Activated CD8-positive, alpha-beta memory T cell treated with anti-CD3 and anti-CD28 coated beads, Interleukin-2, amount 10 ng/mL, durations not matched to agents 7 days and 5 days (primary cell): ENCODE measurements at regions not wholly inside any gene's neighbourhood (a gene's known extent, or its start where the extent isn't known, plus 50 kb on each side); places are given as distances from the start of the nearest gene placed in this dataset.
"Not testable (repeated sequence)": the region's sequence is repeated elsewhere in the genome, so short reads cannot be mapped to it uniquely, and the experiment has no call there.

Experiments
- ATAC-seq: fragments of 150-1000 bp; cut with Tn5 transposase; one replicate; pipeline ENCODE4 v1.10.0; 2021; ENCODE audit warnings: moderate library complexity
- CTCF ChIA-PET: fragments of 350-600 bp; sonication (Branson Sonifier 250); formaldehyde crosslinking; loops from one replicate; lab custom pipeline; 2021; ENCODE audit warnings: antibody characterized with exemption; lab: Charles Lee
- DNase-seq: peaks from one replicate; pipeline ENCODE4 v3.0.0-alpha.2; 2020
- H3K27ac Mint-ChIP-seq: one replicate; pipeline ENCODE4 v1.8.0; 2021; ENCODE audit warnings: mild to moderate bottlenecking, mixed read lengths
- H3K27me3 Mint-ChIP-seq: one replicate; pipeline ENCODE4 v1.8.0; 2021; ENCODE audit warnings: mixed read lengths
- H3K36me3 Mint-ChIP-seq: one replicate; pipeline ENCODE4 v1.8.0; 2021; ENCODE audit warnings: mild to moderate bottlenecking, mixed read lengths
- H3K4me1 Mint-ChIP-seq: one replicate; pipeline ENCODE4 v1.8.0; 2021; ENCODE audit warnings: mixed read lengths
- H3K4me3 Mint-ChIP-seq: one replicate; pipeline ENCODE4 v1.8.0; 2021; ENCODE audit warnings: mild to moderate bottlenecking, moderate library complexity, mixed read lengths
- H3K9me3 Mint-ChIP-seq: one replicate; pipeline ENCODE4 v1.8.0; 2022; ENCODE audit warnings: low read depth, mixed read lengths

DNA sequence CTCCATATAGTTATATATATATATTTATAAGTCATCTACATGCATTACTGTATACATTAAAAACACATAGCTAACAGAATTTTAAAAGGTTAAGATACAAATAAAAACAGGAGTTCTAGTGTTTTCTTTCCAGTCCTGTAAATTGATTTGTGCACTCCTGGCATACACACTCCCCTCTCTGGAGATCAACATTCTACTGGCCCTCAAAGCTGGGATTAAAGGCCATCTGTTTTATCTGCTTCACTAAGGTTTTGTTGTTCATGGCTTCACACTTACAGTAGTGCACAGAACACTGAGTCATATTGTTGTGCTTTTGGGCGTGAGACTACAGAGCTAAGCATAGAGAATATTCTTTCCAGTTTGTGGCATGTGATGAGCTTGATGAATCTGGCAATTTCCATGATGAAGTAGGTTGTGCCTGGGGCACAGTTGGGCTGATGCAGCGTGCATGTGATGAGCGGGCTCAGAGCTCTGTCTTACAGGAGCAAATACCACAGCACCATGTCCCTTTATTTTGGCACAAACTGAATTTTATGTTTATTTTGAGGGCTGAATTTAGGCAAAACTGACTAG, 98.2 kb downstream of the TAF11L14 start:
- DNase-seq (no peak), ATAC-seq (no peak)
- no peaks in the 10 kb centered on the region for H3K36me3 Mint-ChIP-seq
- CTCF ChIA-PET: no interaction called here
- no peaks in the 10 kb centered on the region for H3K27me3 Mint-ChIP-seq
- H3K27ac Mint-ChIP-seq: no peak overlapping the region
- H3K4me3 Mint-ChIP-seq: no peak overlapping the region
- H3K9me3 Mint-ChIP-seq: peaks cover 10% of the 10 kb centered on the region
- no peaks in the 10 kb centered on the region for H3K4me1 Mint-ChIP-seq

GRCh38 chr5:17734011-17734410, 99.8 kb downstream of the TAF11L14 start:
- DNase-seq (no peak), ATAC-seq (no peak)
- Mint-ChIP-seq H3K4me1 (no peaks in the 10 kb centered on the region), H3K27ac (no peak overlapping the region), H3K4me3 (no peak overlapping the region), H3K36me3 (no peaks in the 10 kb centered on the region), H3K9me3 (peaks cover 10% of the 10 kb centered on the region), H3K27me3 (no peaks in the 10 kb centered on the region)
- CTCF ChIA-PET: no interaction called here

GRCh38 chr5:17735761-17736160, 101.5 kb downstream of the TAF11L14 start:
- DNase-seq (no peak), ATAC-seq (no peak)
- CTCF ChIA-PET: no interaction called here
- Mint-ChIP-seq H3K27ac (no peak overlapping the region), H3K36me3 (no peaks in the 10 kb centered on the region), H3K4me1 (no peaks in the 10 kb centered on the region), H3K27me3 (no peaks in the 10 kb centered on the region), H3K9me3 (peaks cover 6% of the 10 kb centered on the region), H3K4me3 (no peak overlapping the region)

DNA sequence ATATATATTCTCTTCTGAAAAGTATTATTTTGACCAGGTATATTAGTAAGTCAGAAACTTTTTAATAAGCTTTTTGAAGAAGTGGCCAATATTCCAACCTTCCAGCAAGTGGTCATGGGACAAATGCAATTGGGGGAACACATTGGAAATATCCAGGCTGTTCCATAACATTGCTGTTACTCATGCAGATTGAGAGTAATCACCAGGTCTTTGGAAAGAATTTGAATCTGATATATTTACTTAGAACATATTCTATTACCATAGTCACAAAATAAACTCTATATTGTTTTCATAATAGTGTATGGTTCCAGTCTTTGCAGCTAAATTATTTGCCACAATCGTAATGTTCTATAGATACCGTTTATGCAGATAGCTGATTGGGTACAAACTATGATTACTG, 102.8 kb downstream of the TAF11L14 start:
- DNase-seq: no peak
- CTCF ChIA-PET: no interaction called here
- no peak for ATAC-seq
- Mint-ChIP-seq H3K4me3 (no peak overlapping the region), H3K27me3 (no peaks in the 10 kb centered on the region), H3K4me1 (no peaks in the 10 kb centered on the region), H3K9me3 (peaks cover 6% of the 10 kb centered on the region), H3K36me3 (no peaks in the 10 kb centered on the region), H3K27ac (no peak overlapping the region)

DNA sequence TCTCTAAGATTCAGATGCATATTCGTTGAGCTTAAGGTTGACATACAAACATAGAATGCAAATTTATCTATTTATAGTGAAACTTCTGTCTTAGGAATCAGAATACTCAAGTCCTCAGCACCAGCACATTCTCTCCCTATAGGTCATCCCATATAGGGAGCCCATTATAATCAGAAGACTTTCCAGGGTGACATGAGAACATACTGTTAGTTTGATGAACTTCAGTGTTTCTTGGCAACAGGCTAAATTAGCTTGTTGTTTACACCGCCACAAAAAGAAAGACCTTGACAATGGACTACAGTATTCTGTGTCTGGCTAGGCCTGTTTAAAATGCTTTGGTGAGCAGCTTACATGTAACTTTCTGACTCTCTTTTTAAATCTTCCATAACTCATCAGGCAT, 104.2 kb downstream of the TAF11L14 start:
- DNase-seq (no peak), ATAC-seq (no peak)
- Mint-ChIP-seq H3K4me1 (no peaks in the 10 kb centered on the region), H3K4me3 (no peak overlapping the region), H3K36me3 (no peaks in the 10 kb centered on the region), H3K27me3 (no peaks in the 10 kb centered on the region), H3K9me3 (peaks cover 7% of the 10 kb centered on the region), H3K27ac (no peak overlapping the region)
- CTCF ChIA-PET: no interaction called here

- DNase-seq (no peak), ATAC-seq (no peak)
- H3K36me3 Mint-ChIP-seq: no peaks in the 10 kb centered on the region
- H3K27me3 Mint-ChIP-seq: no peaks in the 10 kb centered on the region
- no peak overlapping the region for H3K4me3 Mint-ChIP-seq
- no peak overlapping the region for H3K27ac Mint-ChIP-seq
- peaks cover 2% of the 10 kb centered on the region for H3K9me3 Mint-ChIP-seq
- H3K4me1 Mint-ChIP-seq: no peaks in the 10 kb centered on the region
- CTCF ChIA-PET: no interaction called here
Measured at GRCh38 chr5:17743580-17744435, 109.5 kb downstream of the TAF11L14 start.

DNA sequence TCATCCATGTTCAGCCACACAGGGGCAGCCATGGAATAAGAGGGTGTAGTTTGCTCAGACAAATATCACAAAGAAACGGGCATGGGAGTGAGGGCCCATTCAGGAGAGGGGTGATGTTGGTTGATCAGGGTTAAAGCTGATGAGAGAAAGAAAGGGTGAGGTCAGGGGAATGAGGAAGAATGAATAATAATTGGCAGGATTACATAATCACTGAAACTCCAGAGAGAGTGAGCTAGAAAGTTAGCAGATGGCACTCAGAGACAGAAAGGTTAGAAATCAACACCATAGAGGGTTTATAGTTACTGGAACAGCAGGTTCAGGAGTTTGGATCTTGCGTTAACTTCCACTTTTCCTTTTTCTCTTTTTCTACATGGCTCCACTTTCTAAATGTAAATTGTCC, 113.9 kb downstream of the TAF11L14 start:
- CTCF ChIA-PET: no interaction called here
- H3K4me1 Mint-ChIP-seq: no peaks in the 10 kb centered on the region
- H3K27ac Mint-ChIP-seq: no peak overlapping the region
- no peaks in the 10 kb centered on the region for H3K27me3 Mint-ChIP-seq
- ATAC-seq: no peak
- H3K9me3 Mint-ChIP-seq: peaks cover 2% of the 10 kb centered on the region
- H3K36me3 Mint-ChIP-seq: no peaks in the 10 kb centered on the region
- H3K4me3 Mint-ChIP-seq: no peak overlapping the region
- no peak for DNase-seq

DNA sequence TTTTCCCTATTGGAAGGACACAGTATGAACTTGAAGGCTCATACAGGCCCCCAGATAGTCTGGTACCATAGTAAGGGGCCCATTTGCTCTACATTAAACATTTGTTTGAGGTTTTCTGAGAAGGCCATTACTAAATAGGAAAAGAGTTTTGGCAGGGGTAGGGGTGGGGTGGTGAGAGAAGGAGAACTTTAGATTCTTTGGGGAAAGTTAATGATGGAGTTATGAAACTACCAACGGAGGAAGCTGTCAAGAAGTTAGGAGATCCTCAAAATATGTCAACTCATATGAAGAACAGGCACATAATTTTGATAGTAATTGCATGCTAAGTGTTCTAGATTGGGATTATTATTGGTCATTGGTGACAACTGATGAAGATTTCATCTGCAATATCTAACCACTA, 114.7 kb downstream of the TAF11L14 start:
- Mint-ChIP-seq H3K27ac (no peak overlapping the region), H3K27me3 (no peaks in the 10 kb centered on the region), H3K4me3 (no peak overlapping the region), H3K36me3 (no peaks in the 10 kb centered on the region), H3K9me3 (no peaks in the 10 kb centered on the region), H3K4me1 (no peaks in the 10 kb centered on the region)
- CTCF ChIA-PET: no interaction called here
- ATAC-seq (no peak), DNase-seq (no peak)

DNA sequence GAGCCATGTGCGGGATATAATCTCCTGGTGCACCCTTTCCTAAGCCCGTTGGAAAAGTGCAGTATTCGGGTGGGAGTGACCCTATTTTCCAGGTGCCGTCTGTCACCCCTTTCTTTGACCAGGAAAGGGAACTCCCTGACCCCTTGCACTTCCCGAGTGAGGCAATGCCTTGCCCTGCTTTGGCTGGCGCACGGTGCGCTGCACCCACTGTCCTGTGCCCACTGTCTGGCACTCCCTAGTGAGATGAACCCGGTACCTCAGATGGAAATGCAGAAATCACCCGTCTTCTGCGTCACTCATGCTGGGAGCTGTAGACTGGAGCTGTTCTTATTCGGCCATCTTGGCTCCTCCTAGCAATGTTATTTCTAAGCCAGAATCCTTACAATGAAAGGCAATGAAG, 121.1 kb downstream of the TAF11L14 start:
- H3K36me3 Mint-ChIP-seq, ATAC-seq, H3K27me3 Mint-ChIP-seq, H3K4me3 Mint-ChIP-seq, H3K4me1 Mint-ChIP-seq, H3K9me3 Mint-ChIP-seq, CTCF ChIA-PET, H3K27ac Mint-ChIP-seq, DNase-seq: not testable (repeated sequence)

- CTCF ChIA-PET: no interaction called here
- H3K4me1 Mint-ChIP-seq: no peaks in the 10 kb centered on the region
- no peaks in the 10 kb centered on the region for H3K9me3 Mint-ChIP-seq
- H3K36me3 Mint-ChIP-seq: no peaks in the 10 kb centered on the region
- no peak for ATAC-seq
- no peak overlapping the region for H3K27ac Mint-ChIP-seq
- no peak overlapping the region for H3K4me3 Mint-ChIP-seq
- no peaks in the 10 kb centered on the region for H3K27me3 Mint-ChIP-seq
- DNase-seq: no peak
Measured at GRCh38 chr5:17761326-17761725, 127.1 kb downstream of the TAF11L14 start.

DNA sequence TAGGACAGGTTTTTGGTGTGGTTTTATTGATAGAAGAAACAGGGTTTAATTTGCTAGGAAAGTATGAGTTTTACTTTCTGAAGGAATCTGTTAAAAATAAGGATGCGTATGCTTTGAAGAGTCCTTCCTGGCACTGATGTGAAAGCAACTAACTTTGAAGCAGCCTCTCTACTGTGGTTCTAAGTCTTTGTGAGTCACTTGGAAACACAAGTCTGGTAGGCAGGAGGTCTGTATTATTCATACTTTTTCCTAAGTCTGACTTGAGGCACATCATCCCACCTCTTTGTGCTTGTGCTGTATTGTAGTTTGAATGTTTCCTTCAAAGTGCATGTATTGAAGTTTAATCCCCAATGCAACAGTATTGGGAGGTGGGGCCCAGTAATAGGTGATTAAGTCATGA, 129.0 kb downstream of the TAF11L14 start:
- CTCF ChIA-PET: no interaction called here
- Mint-ChIP-seq H3K4me1 (no peaks in the 10 kb centered on the region), H3K36me3 (no peaks in the 10 kb centered on the region), H3K9me3 (peaks cover 8% of the 10 kb centered on the region), H3K27ac (no peak overlapping the region), H3K4me3 (no peak overlapping the region), H3K27me3 (no peaks in the 10 kb centered on the region)
- DNase-seq (no peak), ATAC-seq (no peak)

- peaks cover 9% of the 10 kb centered on the region for H3K9me3 Mint-ChIP-seq
Measured at GRCh38 chr5:17766031-17766430, 131.8 kb downstream of the TAF11L14 start.

GRCh38 chr5:17769277-17769676, 135.0 kb downstream of the TAF11L14 start:
- no peak for ATAC-seq

More at GRCh38 chr5:17766031-17766430, 131.8 kb downstream of the TAF11L14 start:
- H3K4me1 Mint-ChIP-seq: no peaks in the 10 kb centered on the region
- no peak overlapping the region for H3K27ac Mint-ChIP-seq
- CTCF ChIA-PET: no interaction called here
- no peak overlapping the region for H3K4me3 Mint-ChIP-seq
- ATAC-seq (no peak), DNase-seq (no peak)
- no peaks in the 10 kb centered on the region for H3K36me3 Mint-ChIP-seq
- no peaks in the 10 kb centered on the region for H3K27me3 Mint-ChIP-seq

DNA sequence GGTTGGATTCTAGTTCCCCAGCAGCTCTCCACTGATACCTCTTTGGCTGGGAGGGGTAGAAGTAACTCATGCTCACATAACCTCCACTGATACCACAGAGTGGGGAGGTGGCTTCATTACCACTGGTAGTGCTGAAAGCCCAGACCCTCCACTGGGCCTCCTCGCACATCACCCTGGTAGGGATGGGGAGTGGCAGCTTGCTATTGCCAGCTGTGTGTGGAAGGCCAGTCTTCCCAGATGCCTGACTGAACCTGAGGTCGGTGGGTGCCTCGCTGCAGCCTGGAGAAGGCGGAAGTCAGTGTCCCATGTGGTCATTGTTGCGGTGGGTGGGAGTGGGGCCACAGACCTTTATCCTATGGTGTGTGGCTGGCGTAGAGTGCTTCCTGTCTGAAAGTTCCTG, 138.0 kb downstream of the TAF11L14 start:
- no peak for DNase-seq
- H3K27ac Mint-ChIP-seq: no peak overlapping the region
- peaks cover 5% of the 10 kb centered on the region for H3K9me3 Mint-ChIP-seq
- no peaks in the 10 kb centered on the region for H3K36me3 Mint-ChIP-seq
- H3K4me3 Mint-ChIP-seq: no peak overlapping the region
- CTCF ChIA-PET: no interaction called here
- no peaks in the 10 kb centered on the region for H3K4me1 Mint-ChIP-seq
- H3K27me3 Mint-ChIP-seq: no peaks in the 10 kb centered on the region
- ATAC-seq: no peak

More at GRCh38 chr5:17769277-17769676, 135.0 kb downstream of the TAF11L14 start:
- Mint-ChIP-seq H3K27ac (no peak overlapping the region), H3K36me3 (no peaks in the 10 kb centered on the region), H3K9me3 (peaks cover 9% of the 10 kb centered on the region), H3K4me3 (no peak overlapping the region), H3K27me3 (no peaks in the 10 kb centered on the region), H3K4me1 (no peaks in the 10 kb centered on the region)
- DNase-seq: no peak
- CTCF ChIA-PET: no interaction called here
